ENCODE measurements at regions not wholly inside any gene's neighbourhood (a gene's known extent, or its start where the extent isn't known, plus 50 kb on each side); places are given as distances from the start of the nearest gene placed in this dataset.

GRCh38 chr11:115682888-115683287, 178.7 kb upstream of the CADM1 start:
- TF ChIP-seq CTCF (IDR thresholded peaks at IDR 0.05) (no peak), POLR2A (IDR thresholded peaks at IDR 0.05) (no peak), POLR2AphosphoS5 (IDR thresholded peaks at IDR 0.05) (no peak)
